Right ventricle myocardium inferior (tissue), 1 donor: ENCODE measurements at regions not wholly inside any gene's neighbourhood (a gene's known extent, or its start where the extent isn't known, plus 50 kb on each side); places are given as distances from the start of the nearest gene placed in this dataset.
"Not testable (repeated sequence)": the region's sequence is repeated elsewhere in the genome, so short reads cannot be mapped to it uniquely, and the experiment has no call there.

Experiments
- ATAC-seq: fragments of 200-7000 bp; cut with Tn5 transposase; one replicate; pipeline ENCODE4 v1.9.1; 2020; ENCODE audit warnings: mild to moderate bottlenecking, moderate library complexity
- DNase-seq: peaks from one replicate; pipeline ENCODE4 v3.0.0; 2021; ENCODE audit errors: missing footprints
- intact Hi-C: fragments of 100-400 bp; cut with DNase I; formaldehyde crosslinking; loops from one replicate; pipeline ENCODE4 v1.11.0; 2022
- donor health status: DM: no; HTN: yes; CAD: no; lungs with severe emphysema.

GRCh38 chr9:78685471-78685870 lies 388.5 kb downstream of the PSAT1 start:
- ATAC-seq: no peak
- no peak for DNase-seq
- intact Hi-C loops: no loop called here

GRCh38 chr9:78688796-78689195 lies 391.9 kb downstream of the PSAT1 start:
- ATAC-seq (no peak), DNase-seq (no peak)
- intact Hi-C loops: no loop called here

- ATAC-seq (no peak), DNase-seq (no peak)
- intact Hi-C loops: no loop called here
These were observed 394.6 kb downstream of the PSAT1 start for GRCh38 chr9:78691542-78691941.

GRCh38 chr9:78692871-78693270 lies 395.9 kb downstream of the PSAT1 start:
- intact Hi-C loops: no loop called here
- ATAC-seq: no peak

GRCh38 chr9:78694974-78695373 lies 398.0 kb downstream of the PSAT1 start:
- DNase-seq: no peak
- intact Hi-C loops: no loop called here
- no peak for ATAC-seq

More at GRCh38 chr9:78692871-78693270, 395.9 kb downstream of the PSAT1 start:
- DNase-seq: no peak

- no peak for DNase-seq
- intact Hi-C loops: no loop called here
- no peak for ATAC-seq
These were observed 398.6 kb downstream of the PSAT1 start for GRCh38 chr9:78695519-78695918.

GRCh38 chr9:78697618-78698017 lies 400.7 kb downstream of the PSAT1 start:
- no peak for DNase-seq

GRCh38 chr9:78698371-78698770 lies 401.4 kb downstream of the PSAT1 start:
- intact Hi-C loops: no loop called here
- ATAC-seq (no peak), DNase-seq (no peak)

More at GRCh38 chr9:78697618-78698017, 400.7 kb downstream of the PSAT1 start:
- ATAC-seq: no peak
- intact Hi-C loops: no loop called here

GRCh38 chr9:78699217-78699616 lies 402.3 kb downstream of the PSAT1 start:
- DNase-seq, ATAC-seq, intact Hi-C loops: not testable (repeated sequence)

GRCh38 chr9:78704153-78704552 lies 407.2 kb downstream of the PSAT1 start:
- intact Hi-C loops, ATAC-seq, DNase-seq: not testable (repeated sequence)

- ATAC-seq (no peak), DNase-seq (no peak)
- intact Hi-C loops: no loop called here
These were observed 410.2 kb downstream of the PSAT1 start for GRCh38 chr9:78707080-78707479.

GRCh38 chr9:78707481-78707991 lies 410.6 kb downstream of the PSAT1 start:
- intact Hi-C loops: no loop called here
- DNase-seq: no peak
- no peak for ATAC-seq

GRCh38 chr9:78712903-78713613 lies 416.1 kb downstream of the PSAT1 start:
- no peak for ATAC-seq
- intact Hi-C loops: no loop called here
- DNase-seq: no peak

- intact Hi-C loops: no loop called here
- no peak for DNase-seq
- ATAC-seq: no peak
These were observed 416.9 kb downstream of the PSAT1 start for GRCh38 chr9:78713614-78714405.

- intact Hi-C loops: no loop called here
- DNase-seq (no peak), ATAC-seq (no peak)
These were observed 417.7 kb downstream of the PSAT1 start for GRCh38 chr9:78714576-78714975.

- DNase-seq, ATAC-seq, intact Hi-C loops: not testable (repeated sequence)
These were observed 422.1 kb downstream of the PSAT1 start for GRCh38 chr9:78719029-78719428.

GRCh38 chr9:78724896-78725295 lies 428.0 kb downstream of the PSAT1 start:
- no peak for ATAC-seq
- DNase-seq: no peak
- intact Hi-C loops: no loop called here

GRCh38 chr9:78725503-78725902 lies 428.6 kb downstream of the PSAT1 start:
- no peak for ATAC-seq
- intact Hi-C loops: no loop called here
- no peak for DNase-seq

GRCh38 chr9:78745331-78745730 lies 448.4 kb downstream of the PSAT1 start:
- intact Hi-C loops: no loop called here
- DNase-seq (no peak), ATAC-seq (no peak)

- intact Hi-C loops: no loop called here
- no peak for ATAC-seq
These were observed 449.1 kb downstream of the PSAT1 start for GRCh38 chr9:78746010-78746409.

More at GRCh38 chr9:78746010-78746409, 449.1 kb downstream of the PSAT1 start:
- no peak for DNase-seq
